ENCODE measurements at regions not wholly inside any gene's neighbourhood (a gene's known extent, or its start where the extent isn't known, plus 50 kb on each side); places are given as distances from the start of the nearest gene placed in this dataset.

GRCh38 chr1:29629401-29629800, 393.1 kb downstream of the PTPRU start:
- TF ChIP-seq SUZ12 (IDR thresholded peaks at IDR 0.05; ENCODE audit: extremely low read depth, insufficient read depth, insufficient read length) (no peak), ZNF274 (IDR thresholded peaks at IDR 0.05; ENCODE audit: low read depth, low read length) (no peak)

Data from NT2/D1 (cell line).